GM19239 (cell line): ENCODE measurements at regions not wholly inside any gene's neighbourhood (a gene's known extent, or its start where the extent isn't known, plus 50 kb on each side); places are given as distances from the start of the nearest gene placed in this dataset.
"Not testable (repeated sequence)": the region's sequence is repeated elsewhere in the genome, so short reads cannot be mapped to it uniquely, and the experiment has no call there.

Experiments
- DNase-seq: peaks from one replicate; pipeline ENCODE4 v3.0.0; 2011; ENCODE audit warnings: low spot score; ENCODE audit not compliant: insufficient read length
- FAIRE-seq: peaks from 2 replicates; lab custom pipeline; 2011; peaks lifted over from hg19 to GRCh38; lab: Jason Lieb, UNC

DNA sequence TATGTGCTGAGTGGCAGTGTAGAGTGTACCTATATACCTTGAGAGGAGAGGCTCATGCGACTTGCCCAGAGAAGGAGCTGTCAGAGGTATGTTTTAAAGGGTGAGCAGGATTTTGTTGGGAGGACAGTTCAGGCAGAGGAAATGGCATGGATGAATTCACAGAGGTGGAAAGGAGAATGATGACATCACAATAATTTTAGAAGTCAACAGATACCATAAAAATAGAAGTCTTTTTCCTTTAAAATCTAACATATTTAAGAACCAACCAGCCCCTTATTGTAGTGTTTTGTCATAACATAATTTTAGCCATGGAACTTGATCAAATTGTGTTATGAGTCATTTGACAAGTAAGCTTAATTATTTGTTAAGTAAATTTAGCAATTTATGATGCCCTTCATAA, 538.1 kb upstream of the GYPC start:
- DNase-seq (no peak), FAIRE-seq (no peak)

- DNase-seq (no peak), FAIRE-seq (no peak)
Measured at GRCh38 chr2:126145752-126146151, 510.2 kb upstream of the GYPC start.

- FAIRE-seq (no peak), DNase-seq (no peak)
Measured at GRCh38 chr2:126154256-126154785, 501.6 kb upstream of the GYPC start.

DNA sequence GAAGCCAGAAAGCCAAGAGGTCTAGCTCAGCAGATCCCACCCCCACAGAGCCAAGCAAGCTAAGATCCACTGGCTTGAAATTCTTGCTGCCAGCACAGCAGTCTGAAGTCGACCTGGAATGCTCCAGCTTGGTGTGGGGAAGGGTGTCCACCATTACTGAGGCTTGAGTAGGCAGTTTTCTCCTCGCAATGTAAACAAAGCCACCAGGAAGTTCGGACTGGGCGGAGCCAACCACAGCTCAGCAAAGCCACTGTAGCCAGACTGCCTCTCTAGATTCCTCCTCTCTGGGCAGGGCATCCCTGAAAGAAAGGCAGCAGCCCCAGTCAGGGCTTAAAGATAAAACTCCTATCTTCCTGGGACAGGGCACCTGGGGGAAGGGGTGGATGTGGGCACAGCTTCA, 495.0 kb upstream of the GYPC start:
- not testable (repeated sequence) for FAIRE-seq, DNase-seq

GRCh38 chr2:126172631-126173184, 483.2 kb upstream of the GYPC start:
- FAIRE-seq (no peak), DNase-seq (no peak)

- FAIRE-seq (no peak), DNase-seq (no peak)
Measured at GRCh38 chr2:126175222-126175621, 480.7 kb upstream of the GYPC start.

GRCh38 chr2:126177479-126177878, 478.5 kb upstream of the GYPC start:
- no peak for FAIRE-seq
- no peak for DNase-seq

- no peak for FAIRE-seq
- DNase-seq: no peak
Measured at GRCh38 chr2:126187668-126188067, 468.3 kb upstream of the GYPC start.

DNA sequence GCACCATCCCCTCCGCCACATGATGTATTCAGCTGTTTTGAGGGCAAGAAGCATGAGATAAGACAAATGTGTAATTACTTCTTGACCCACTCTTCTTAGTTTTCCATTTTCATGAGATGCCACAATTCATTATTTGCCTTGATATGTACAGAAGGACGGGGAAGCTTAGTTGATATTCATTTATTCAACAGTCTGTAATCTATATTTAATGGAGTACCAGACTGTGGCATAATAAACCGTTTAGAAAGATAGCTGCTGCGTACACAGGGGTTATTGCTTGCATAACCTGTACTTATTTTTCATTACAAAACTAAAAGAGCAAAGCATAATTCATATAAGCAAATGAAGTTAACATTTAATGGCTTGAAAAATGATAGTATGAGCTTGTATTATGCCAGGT, 466.4 kb upstream of the GYPC start:
- no peak for FAIRE-seq

DNA sequence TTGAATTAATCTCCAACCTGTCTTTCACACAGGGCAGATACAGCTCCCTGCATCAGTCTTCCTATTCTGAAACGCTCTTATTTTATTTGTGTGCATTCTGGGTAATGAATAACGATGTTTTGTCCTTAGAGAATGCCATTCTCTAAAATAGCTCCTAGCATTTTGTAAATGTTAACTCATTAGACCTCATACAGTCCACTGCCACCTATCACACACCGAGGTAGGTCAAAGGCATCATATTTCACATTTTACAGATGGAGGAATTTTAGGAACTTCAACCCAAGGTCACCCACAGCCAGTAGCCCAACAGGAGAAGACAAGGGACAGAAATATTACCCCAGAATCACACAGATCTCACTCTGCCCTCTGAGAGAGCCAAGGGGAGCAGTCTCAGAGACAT, 455.4 kb upstream of the GYPC start:
- DNase-seq (no peak), FAIRE-seq (no peak)

More for the DNA sequence above, 466.4 kb upstream of the GYPC start:
- no peak for DNase-seq

DNA sequence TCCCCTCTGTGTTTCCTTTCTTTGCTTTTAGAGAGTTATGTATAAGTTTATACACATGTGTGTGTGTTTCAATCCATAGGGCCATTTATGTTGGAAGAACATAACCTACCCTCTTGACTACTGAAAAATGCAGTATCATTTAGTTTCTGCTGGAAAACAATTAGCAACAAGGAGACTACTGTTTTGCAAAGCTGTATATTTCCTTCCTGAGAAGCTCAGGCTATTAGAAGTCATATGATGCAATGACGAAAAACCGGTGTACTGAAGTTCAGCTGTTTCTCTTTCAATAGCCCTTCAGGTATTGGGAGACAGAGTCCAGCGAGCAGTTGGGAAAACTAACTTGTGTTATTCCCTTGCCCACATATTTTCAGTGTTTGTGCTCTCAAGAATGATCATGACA, 447.7 kb upstream of the GYPC start:
- FAIRE-seq: no peak

DNA sequence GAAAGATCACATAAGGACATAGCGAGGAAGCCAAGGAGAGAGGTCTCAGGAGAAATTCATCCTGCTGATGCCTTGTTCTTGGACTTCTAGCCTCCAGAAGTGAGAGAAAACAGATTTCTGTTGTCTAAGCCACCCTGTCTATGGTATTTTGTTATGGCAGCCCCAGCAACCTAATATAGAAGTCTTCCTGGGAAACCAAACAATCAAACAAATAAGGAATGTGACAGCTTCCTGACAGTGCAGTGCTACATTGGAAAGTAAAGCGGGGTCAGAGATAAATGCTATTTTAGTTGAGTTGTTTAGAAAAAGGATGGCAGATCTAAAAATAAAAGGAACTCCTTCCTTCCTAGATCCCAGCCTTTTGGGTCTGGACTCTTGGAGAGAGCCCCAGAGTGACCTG, 443.2 kb upstream of the GYPC start:
- FAIRE-seq: no peak

More for the DNA sequence above, 447.7 kb upstream of the GYPC start:
- no peak for DNase-seq

DNA sequence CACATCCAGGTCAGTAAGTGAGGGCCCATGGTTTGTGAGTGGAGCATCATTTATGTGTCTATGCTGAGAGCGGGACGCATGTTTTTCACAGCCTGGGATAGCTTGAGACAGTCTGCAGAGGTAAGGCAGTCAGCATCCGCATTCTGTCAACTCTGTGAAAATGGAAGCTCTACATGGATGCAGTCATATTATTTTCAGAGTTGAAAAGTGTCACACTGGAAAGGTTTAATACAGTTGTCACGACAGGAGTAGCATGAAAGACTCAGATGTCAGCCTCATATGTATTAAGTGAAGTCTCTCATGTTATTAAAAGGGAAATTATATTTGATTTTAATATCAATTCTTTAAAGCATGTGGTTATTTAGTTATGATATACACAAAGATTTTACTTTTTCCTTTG, 436.9 kb upstream of the GYPC start:
- no peak for FAIRE-seq
- no peak for DNase-seq

More for the DNA sequence above, 443.2 kb upstream of the GYPC start:
- no peak for DNase-seq

GRCh38 chr2:126220331-126220730, 435.6 kb upstream of the GYPC start:
- DNase-seq (no peak), FAIRE-seq (no peak)

DNA sequence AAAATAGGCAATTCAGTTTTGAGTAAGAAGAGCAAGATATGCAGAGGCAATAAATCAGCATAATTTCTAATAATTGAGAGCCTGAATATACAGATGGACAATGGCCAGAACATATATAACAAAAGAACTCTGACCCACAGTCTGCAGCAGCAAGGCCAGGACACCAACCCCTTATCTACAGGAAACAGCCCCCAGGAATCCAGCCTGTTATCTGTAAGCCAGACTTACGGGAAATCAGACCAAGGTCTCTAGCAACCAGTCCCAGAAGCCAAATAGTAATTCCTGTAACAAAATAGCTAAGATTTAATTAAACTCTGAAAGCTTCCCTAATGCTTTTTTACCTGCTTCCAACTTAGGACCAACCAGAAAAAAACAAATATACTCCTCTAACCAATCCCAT, 434.5 kb upstream of the GYPC start:
- DNase-seq (no peak), FAIRE-seq (no peak)

GRCh38 chr2:126222278-126222677, 433.7 kb upstream of the GYPC start:
- no peak for DNase-seq
- FAIRE-seq: no peak

DNA sequence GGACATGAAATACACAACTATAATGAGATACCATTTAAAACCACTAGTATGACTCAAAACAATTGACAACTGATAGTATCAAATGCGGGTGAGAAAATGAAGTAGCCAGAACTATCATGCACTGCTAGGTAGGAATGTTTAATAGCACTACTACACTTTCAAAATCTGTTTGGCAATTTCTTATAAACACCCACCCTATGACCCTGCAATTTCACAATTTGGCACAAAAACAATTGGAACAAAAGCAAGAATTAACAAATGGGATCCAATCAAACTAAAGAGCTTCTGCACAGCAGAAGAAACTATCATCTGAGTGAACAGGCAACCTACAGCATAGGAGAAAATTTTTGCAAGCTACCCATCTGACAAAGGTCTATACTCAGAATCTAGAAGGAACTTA, 431.2 kb upstream of the GYPC start:
- no peak for DNase-seq
- no peak for FAIRE-seq

DNA sequence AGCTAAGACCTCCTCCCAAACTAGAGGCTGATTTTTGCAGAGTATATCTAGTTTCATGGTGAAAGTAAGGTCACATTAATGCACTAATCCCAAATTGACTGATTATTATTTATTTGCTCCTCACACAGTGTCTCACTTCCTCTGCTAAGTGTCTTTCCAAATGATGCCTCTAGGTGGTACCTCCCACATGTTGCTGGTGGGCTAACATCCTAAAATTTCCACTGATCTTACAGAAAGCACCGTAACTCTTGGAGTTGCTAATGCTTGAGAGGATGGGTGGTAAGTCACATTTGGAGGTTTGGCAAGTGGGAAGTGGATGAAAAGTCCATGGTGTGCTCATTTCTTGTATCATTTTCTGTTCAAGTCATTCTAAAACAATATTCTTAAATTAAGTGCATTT, 428.7 kb upstream of the GYPC start:
- FAIRE-seq (no peak), DNase-seq (no peak)

GRCh38 chr2:126228531-126228930, 427.4 kb upstream of the GYPC start:
- no peak for FAIRE-seq

DNA sequence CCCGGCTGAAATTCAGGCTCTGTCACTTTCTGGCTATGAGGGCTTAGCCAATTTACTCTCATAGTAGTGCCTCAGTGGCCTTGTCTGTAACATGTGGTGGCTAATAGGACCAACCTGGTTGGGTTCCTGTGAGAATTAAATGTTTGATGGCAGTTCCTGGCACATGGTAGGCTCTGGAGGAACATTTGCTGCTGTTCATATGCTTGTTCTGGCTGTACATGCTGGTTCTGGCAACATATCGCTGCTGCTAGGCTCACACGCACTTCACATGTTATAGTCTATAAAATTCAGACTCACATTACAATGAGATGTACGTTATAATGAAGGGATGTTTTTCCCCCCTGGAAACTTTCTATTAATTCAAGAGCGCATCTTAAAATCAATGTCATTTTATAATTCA, 417.7 kb upstream of the GYPC start:
- FAIRE-seq: no peak
- no peak for DNase-seq

More at GRCh38 chr2:126228531-126228930, 427.4 kb upstream of the GYPC start:
- DNase-seq: no peak

DNA sequence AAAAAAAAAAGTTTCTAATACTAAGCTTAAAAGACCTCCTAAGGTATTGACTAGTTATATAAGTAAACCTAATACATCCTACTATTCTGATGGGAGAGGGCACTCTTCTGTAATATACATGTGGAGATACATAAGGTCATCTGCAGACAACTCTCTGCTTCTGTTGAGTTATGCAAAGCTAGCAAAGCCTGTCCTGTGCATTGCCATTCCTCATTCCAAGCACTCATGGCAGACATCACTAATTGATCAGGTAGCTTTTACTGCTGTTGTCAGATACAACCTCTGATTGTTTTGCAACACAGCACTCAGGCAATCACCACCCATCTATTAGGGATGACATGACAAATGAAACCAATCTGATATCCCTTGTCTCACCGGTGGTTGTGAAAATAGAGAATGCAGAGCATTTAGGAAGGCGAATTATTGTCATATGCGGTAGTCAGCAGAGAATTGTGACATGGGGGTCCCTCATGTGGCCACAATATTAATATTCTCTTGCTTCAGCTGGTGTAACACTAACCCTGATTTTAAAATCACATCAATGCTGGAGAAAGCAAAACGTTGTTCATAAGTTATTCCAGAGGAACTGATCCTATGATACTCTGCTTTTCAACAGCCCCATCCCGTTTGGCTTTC, 416.5 kb upstream of the GYPC start:
- FAIRE-seq (no peak), DNase-seq (no peak)

- no peak for FAIRE-seq
- DNase-seq: no peak
Measured at GRCh38 chr2:126241001-126241400, 415.0 kb upstream of the GYPC start.
